ENCODE measurements at regions not wholly inside any gene's neighbourhood (a gene's known extent, or its start where the extent isn't known, plus 50 kb on each side); places are given as distances from the start of the nearest gene placed in this dataset.

GRCh38 chr6:26299286-26300042 lies 65.5 kb upstream of the BTN3A2 start:
- no peak for DNase-seq
- Histone ChIP-seq H3K36me3 (no peaks in the 10 kb centered on the region), H3K9me3 (no peaks in the 10 kb centered on the region), H3K27me3 (peaks cover 0 to 30% (median 0%) of the 10 kb centered on the region in 9 donors), H3K4me1 (peaks cover 0 to 16% (median 0%) of the 10 kb centered on the region in 12 donors), H3K27ac (no peak overlapping the region), H3K4me3 (no peak overlapping the region)
- TF ChIP-seq, protein P1, sequence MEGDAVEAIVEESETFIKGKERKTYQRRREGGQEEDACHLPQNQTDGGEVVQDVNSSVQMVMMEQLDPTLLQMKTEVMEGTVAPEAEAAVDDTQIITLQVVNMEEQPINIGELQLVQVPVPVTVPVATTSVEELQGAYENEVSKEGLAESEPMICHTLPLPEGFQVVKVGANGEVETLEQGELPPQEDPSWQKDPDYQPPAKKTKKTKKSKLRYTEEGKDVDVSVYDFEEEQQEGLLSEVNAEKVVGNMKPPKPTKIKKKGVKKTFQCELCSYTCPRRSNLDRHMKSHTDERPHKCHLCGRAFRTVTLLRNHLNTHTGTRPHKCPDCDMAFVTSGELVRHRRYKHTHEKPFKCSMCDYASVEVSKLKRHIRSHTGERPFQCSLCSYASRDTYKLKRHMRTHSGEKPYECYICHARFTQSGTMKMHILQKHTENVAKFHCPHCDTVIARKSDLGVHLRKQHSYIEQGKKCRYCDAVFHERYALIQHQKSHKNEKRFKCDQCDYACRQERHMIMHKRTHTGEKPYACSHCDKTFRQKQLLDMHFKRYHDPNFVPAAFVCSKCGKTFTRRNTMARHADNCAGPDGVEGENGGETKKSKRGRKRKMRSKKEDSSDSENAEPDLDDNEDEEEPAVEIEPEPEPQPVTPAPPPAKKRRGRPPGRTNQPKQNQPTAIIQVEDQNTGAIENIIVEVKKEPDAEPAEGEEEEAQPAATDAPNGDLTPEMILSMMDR (IDR thresholded peaks at IDR 0.05): no peak
- no peak for ATAC-seq
- WGBS, 4 donors: 24 to 26% (median 25%) methylated on average over 23 of the region's 23 CpGs
- intact Hi-C loops (cut with DNase I): no loop called here

DNA sequence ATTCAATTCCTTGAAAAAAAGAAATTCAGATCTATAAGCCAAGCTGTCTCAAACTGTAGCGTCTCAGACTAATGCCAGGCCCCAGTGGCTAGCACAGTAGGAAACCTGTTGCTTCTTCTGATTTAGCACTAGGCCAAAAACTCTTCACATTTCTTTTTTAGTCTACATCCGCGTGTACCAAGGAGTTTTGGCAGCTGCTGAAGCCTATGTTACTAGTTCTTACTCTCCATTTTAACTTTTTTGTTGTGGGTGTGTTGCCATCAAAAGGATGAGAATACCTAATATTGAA lies 65.0 kb upstream of the BTN3A2 start:
- Histone ChIP-seq H3K4me3 (no peak overlapping the region), H3K27ac (no peak overlapping the region), H3K27me3 (peaks cover 0 to 30% (median 0%) of the 10 kb centered on the region in 9 donors), H3K9me3 (no peaks in the 10 kb centered on the region), H3K36me3 (no peaks in the 10 kb centered on the region), H3K4me1 (peaks cover 0 to 18% (median 0%) of the 10 kb centered on the region in 12 donors)
- ATAC-seq (no peak), DNase-seq (no peak)
- no peak for TF ChIP-seq POLR2A (IDR thresholded peaks at IDR 0.05)
- TF ChIP-seq, protein P1 (IDR thresholded peaks at IDR 0.05): no peak
- 87 to 92% (median 91%) methylated on average over 3 of the region's 3 CpGs for WGBS, 4 donors
- intact Hi-C loops (cut with DNase I): no loop called here

- peaks cover 0 to 21% (median 0%) of the 10 kb centered on the region in 12 donors for H3K4me1 ChIP-seq
- no peak overlapping the region for H3K4me3 ChIP-seq
- ATAC-seq (no peak), DNase-seq (no peak)
- intact Hi-C loops (cut with DNase I): no loop called here
- no peak overlapping the region for H3K27ac ChIP-seq
- TF ChIP-seq POLR2A (IDR thresholded peaks at IDR 0.05): no peak
- TF ChIP-seq, protein P1 (IDR thresholded peaks at IDR 0.05): no peak
- no peaks in the 10 kb centered on the region for H3K36me3 ChIP-seq
- H3K27me3 ChIP-seq: peaks cover 0 to 30% (median 0%) of the 10 kb centered on the region in 9 donors
- H3K9me3 ChIP-seq: no peaks in the 10 kb centered on the region
These were observed 64.6 kb upstream of the BTN3A2 start for GRCh38 chr6:26300359-26300758.

- Histone ChIP-seq H3K27me3 (peaks cover 0 to 30% (median 0%) of the 10 kb centered on the region in 9 donors), H3K27ac (no peak overlapping the region), H3K36me3 (no peaks in the 10 kb centered on the region), H3K4me1 (peaks cover 0 to 25% (median 0%) of the 10 kb centered on the region in 12 donors), H3K4me3 (no peak overlapping the region), H3K9me3 (no peaks in the 10 kb centered on the region)
- TF ChIP-seq, protein P1 (IDR thresholded peaks at IDR 0.05): no peak
- TF ChIP-seq POLR2A (IDR thresholded peaks at IDR 0.05): no peak
- intact Hi-C loops (cut with DNase I): no loop called here
- ATAC-seq (no peak), DNase-seq (no peak)
These were observed 64.2 kb upstream of the BTN3A2 start for GRCh38 chr6:26300828-26301227.
